Neural cell (in vitro differentiated cells): ENCODE measurements at regions not wholly inside any gene's neighbourhood (a gene's known extent, or its start where the extent isn't known, plus 50 kb on each side); places are given as distances from the start of the nearest gene placed in this dataset.

Experiments used
- H2AFZ ChIP-seq: fragments of 200-600, 300-800 bp; sonication (generic), shearing (Covaris generic); 2 replicates; pipeline ENCODE4 v1.6.0; 2014; ENCODE audit warnings: low read depth, mild to moderate bottlenecking, antibody characterized with exemption, low read length, moderate library complexity
- H3F3A ChIP-seq: fragments of 200-600 bp; shearing (Covaris generic); 2 replicates; pipeline ENCODE4 v1.6.1; 2016; ENCODE audit warnings: mild to moderate bottlenecking, moderate library complexity, mixed read lengths, antibody characterized with exemption, low read length; ENCODE audit not compliant: insufficient read depth, poor library complexity, severe bottlenecking
- H3K27ac ChIP-seq: fragments of 200-600, 300-800 bp; sonication (generic), shearing (Covaris generic); 2 replicates; pipeline ENCODE4 v1.5.1; 2014; ENCODE audit warnings: mild to moderate bottlenecking, low read length, moderate library complexity
- H3K27me3 ChIP-seq: fragments of 300-800, 200-600 bp; sonication (generic), shearing (Covaris generic); 2 replicates; pipeline ENCODE4 v1.6.0; 2014; ENCODE audit warnings: mild to moderate bottlenecking, low read depth, low read length, moderate library complexity; ENCODE audit not compliant: insufficient read depth
- H3K36me3 ChIP-seq: fragments of 300-800, 200-600 bp; sonication (generic), shearing (Covaris generic); 2 replicates; pipeline ENCODE4 v1.5.1; 2014; ENCODE audit warnings: mild to moderate bottlenecking, antibody characterized with exemption, low read length, moderate library complexity; ENCODE audit not compliant: insufficient read depth
- H3K4me2 ChIP-seq: fragments of 300-800, 200-600 bp; sonication (generic), shearing (Covaris generic); 2 replicates; pipeline ENCODE4 v1.6.0; 2014; ENCODE audit warnings: mild to moderate bottlenecking, low read length
- H3K4me3 ChIP-seq: fragments of 300-800, 200-600 bp; sonication (generic), shearing (Covaris generic); 2 replicates; pipeline ENCODE4 v1.5.1; 2014; ENCODE audit warnings: mild to moderate bottlenecking, low read length, moderate library complexity
- H3K79me2 ChIP-seq: fragments of 200-600 bp; shearing (Covaris generic); replicated peaks from 2 replicates; pipeline ENCODE4 v1.6.0; 2014; ENCODE audit warnings: mild to moderate bottlenecking, low read length, moderate library complexity; ENCODE audit not compliant: insufficient read depth
- H3K9ac ChIP-seq: fragments of 300-800, 200-600 bp; sonication (generic), shearing (Covaris generic); 2 replicates; pipeline ENCODE4 v1.6.1; 2016; ENCODE audit warnings: mild to moderate bottlenecking, low read length, mixed read lengths
- H3K9me2 ChIP-seq: fragments of 200-600 bp; shearing (Covaris generic); 2 replicates; pipeline ENCODE4 v1.6.1; 2016; ENCODE audit warnings: mild to moderate bottlenecking, low read length, mixed read lengths; ENCODE audit not compliant: insufficient read depth
- H3K9me3 ChIP-seq: fragments of 200-600, 300-800 bp; sonication (generic), shearing (Covaris generic); 2 replicates; pipeline ENCODE4 v1.6.1; 2016; ENCODE audit warnings: mild to moderate bottlenecking, mixed run types, low read length, moderate library complexity, mixed read lengths
- H4K20me1 ChIP-seq: fragments of 200-600 bp; shearing (Covaris generic); 2 replicates; pipeline ENCODE4 v1.6.1; 2016; ENCODE audit warnings: mild to moderate bottlenecking, mixed run types; ENCODE audit not compliant: insufficient read depth
- EP300 ChIP-seq: fragments of 450-650 bp; conservative IDR thresholded peaks from 2 replicates; pipeline ENCODE4 v1.6.1; 2014; ENCODE audit warnings: antibody characterized with exemption, mild to moderate bottlenecking, moderate library complexity; ENCODE audit not compliant: poor library complexity, severe bottlenecking
- EZH2 ChIP-seq: fragments of 200-600, 300-800 bp; shearing (Covaris generic), sonication (generic); IDR thresholded peaks from 2 replicates; pipeline ENCODE4 v1.6.1; 2014; ENCODE audit warnings: antibody characterized with exemption, low read length, borderline replicate concordance, mild to moderate bottlenecking; ENCODE audit not compliant: insufficient read depth, poor library complexity, severe bottlenecking
- MXI1 ChIP-seq: fragments of 450-650 bp; conservative IDR thresholded peaks from 2 replicates; pipeline ENCODE4 v1.6.1; 2014; ENCODE audit warnings: antibody characterized with exemption, mild to moderate bottlenecking; ENCODE audit not compliant: poor library complexity, severe bottlenecking
- POLR2AphosphoS5 ChIP-seq: IDR thresholded peaks from 2 replicates; pipeline ENCODE4 v1.6.1; 2012
- RAD21 ChIP-seq: fragments of 450-650 bp; conservative IDR thresholded peaks from 2 replicates; pipeline ENCODE4 v1.6.1; 2014; ENCODE audit warnings: antibody characterized with exemption, mild to moderate bottlenecking, moderate library complexity
- REST ChIP-seq: IDR thresholded peaks from 2 replicates; pipeline ENCODE4 v1.6.1; 2012; ENCODE audit warnings: borderline replicate concordance
- SMC3 ChIP-seq: fragments of 450-650 bp; conservative IDR thresholded peaks from 2 replicates; pipeline ENCODE4 v1.6.1; 2014; ENCODE audit warnings: antibody characterized with exemption, mild to moderate bottlenecking, moderate library complexity; ENCODE audit not compliant: poor library complexity
- TAF1 ChIP-seq: IDR thresholded peaks from 2 replicates; pipeline ENCODE4 v1.6.1; 2012; ENCODE audit warnings: low read depth
- TF ChIP-seq, protein P1 (sequence below): fragments of 450-650 bp; IDR thresholded peaks from 2 replicates; pipeline ENCODE4 v1.5.1; 2014; ENCODE audit warnings: antibody characterized with exemption, mild to moderate bottlenecking, moderate library complexity; ENCODE audit not compliant: poor library complexity, severe bottlenecking

- no peaks in the 10 kb centered on the region for H4K20me1 ChIP-seq
- H3K27me3 ChIP-seq = no peaks in the 10 kb centered on the region
- no peak overlapping the region for H2AFZ ChIP-seq
- no peak overlapping the region for H3K27ac ChIP-seq
- no peak overlapping the region for H3K4me2 ChIP-seq
- H3K79me2 ChIP-seq = no peaks in the 10 kb centered on the region
- H3K36me3 ChIP-seq = no peaks in the 10 kb centered on the region
- H3K9ac ChIP-seq = no peak overlapping the region
- H3K9me3 ChIP-seq = no peaks in the 10 kb centered on the region
- H3K4me3 ChIP-seq = no peak overlapping the region
- no peaks in the 10 kb centered on the region for H3F3A ChIP-seq
- no peaks in the 10 kb centered on the region for H3K9me2 ChIP-seq
- TF ChIP-seq REST = no peak
- no peak for TF ChIP-seq RAD21
- TF ChIP-seq EZH2 = no peak
- no peak for TF ChIP-seq EP300
- TF ChIP-seq, protein P1, sequence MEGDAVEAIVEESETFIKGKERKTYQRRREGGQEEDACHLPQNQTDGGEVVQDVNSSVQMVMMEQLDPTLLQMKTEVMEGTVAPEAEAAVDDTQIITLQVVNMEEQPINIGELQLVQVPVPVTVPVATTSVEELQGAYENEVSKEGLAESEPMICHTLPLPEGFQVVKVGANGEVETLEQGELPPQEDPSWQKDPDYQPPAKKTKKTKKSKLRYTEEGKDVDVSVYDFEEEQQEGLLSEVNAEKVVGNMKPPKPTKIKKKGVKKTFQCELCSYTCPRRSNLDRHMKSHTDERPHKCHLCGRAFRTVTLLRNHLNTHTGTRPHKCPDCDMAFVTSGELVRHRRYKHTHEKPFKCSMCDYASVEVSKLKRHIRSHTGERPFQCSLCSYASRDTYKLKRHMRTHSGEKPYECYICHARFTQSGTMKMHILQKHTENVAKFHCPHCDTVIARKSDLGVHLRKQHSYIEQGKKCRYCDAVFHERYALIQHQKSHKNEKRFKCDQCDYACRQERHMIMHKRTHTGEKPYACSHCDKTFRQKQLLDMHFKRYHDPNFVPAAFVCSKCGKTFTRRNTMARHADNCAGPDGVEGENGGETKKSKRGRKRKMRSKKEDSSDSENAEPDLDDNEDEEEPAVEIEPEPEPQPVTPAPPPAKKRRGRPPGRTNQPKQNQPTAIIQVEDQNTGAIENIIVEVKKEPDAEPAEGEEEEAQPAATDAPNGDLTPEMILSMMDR = no peak
- no peak for TF ChIP-seq TAF1
- no peak for TF ChIP-seq MXI1
These were observed 191.7 kb upstream of the HAAO start for GRCh38 chr2:42984081-42984480.

DNA sequence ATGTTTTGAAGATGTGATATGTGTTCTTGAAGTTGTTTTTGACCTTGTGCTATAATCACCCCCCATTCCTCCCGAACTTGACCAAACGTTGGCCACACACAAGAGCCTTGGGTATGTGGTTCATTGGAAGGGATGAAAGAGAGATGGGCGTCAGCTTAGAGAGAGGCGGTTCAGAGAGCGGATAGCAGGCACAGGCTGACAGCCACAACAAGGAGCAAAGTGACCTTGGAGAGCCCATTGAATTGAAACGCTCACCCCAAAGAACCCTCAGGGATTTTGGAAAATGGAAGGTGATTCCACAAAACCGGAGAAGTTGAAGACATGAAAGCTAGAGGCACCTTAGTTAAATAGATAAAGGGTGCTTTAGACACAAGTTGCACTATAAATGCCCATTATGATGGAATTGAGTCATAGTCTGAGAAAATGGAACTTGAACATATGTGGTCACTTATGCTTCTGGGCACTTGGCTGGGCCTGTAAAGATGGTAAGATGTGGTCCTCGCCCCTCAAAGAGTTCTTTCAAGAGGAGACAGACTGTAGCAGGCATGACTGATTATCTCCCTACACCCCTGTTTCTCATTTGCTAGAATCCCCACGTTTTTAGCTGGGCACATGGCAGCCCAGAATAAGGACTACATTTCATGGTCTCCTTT, 188.5 kb upstream of the HAAO start:
- Histone ChIP-seq H3K9ac (no peak overlapping the region), H4K20me1 (no peaks in the 10 kb centered on the region), H3F3A (no peaks in the 10 kb centered on the region), H3K9me3 (no peaks in the 10 kb centered on the region), H3K79me2 (no peaks in the 10 kb centered on the region), H3K9me2 (no peaks in the 10 kb centered on the region), H3K27ac (no peak overlapping the region), H3K4me3 (no peak overlapping the region), H3K27me3 (no peaks in the 10 kb centered on the region), H3K4me2 (no peak overlapping the region), H2AFZ (no peak overlapping the region), H3K36me3 (no peaks in the 10 kb centered on the region)
- no peak for TF ChIP-seq EP300
- TF ChIP-seq, protein P1 = no peak
- TF ChIP-seq POLR2AphosphoS5 = no peak
- TF ChIP-seq REST = no peak
- TF ChIP-seq EZH2 = no peak
- TF ChIP-seq TAF1 = no peak
- no peak for TF ChIP-seq SMC3
- TF ChIP-seq RAD21 = no peak
- TF ChIP-seq MXI1 = no peak
